Osteoblast (primary cell): ENCODE measurements at regions not wholly inside any gene's neighbourhood (a gene's known extent, or its start where the extent isn't known, plus 50 kb on each side); places are given as distances from the start of the nearest gene placed in this dataset.

ENCODE experiments used
- DNase-seq: peaks from one replicate; pipeline ENCODE4 v3.0.0; 2011; ENCODE audit warnings: low spot score, mixed read lengths; ENCODE audit not compliant: insufficient read length; ENCODE audit errors: missing footprints
- H2AFZ ChIP-seq: 2 replicates; pipeline ENCODE4 v1.6.0; 2011; ENCODE audit warnings: mild to moderate bottlenecking, low read length
- H3K27ac ChIP-seq: 2 replicates; pipeline ENCODE4 v1.5.1; 2011; ENCODE audit warnings: mild to moderate bottlenecking, low read depth, low read length, moderate library complexity
- H3K27me3 ChIP-seq: 2 replicates; pipeline ENCODE4 v1.6.0; 2012; ENCODE audit warnings: mild to moderate bottlenecking, control low read depth, inconsistent platforms, low read length, moderate library complexity; ENCODE audit not compliant: insufficient read depth
- H3K36me3 ChIP-seq: 2 replicates; pipeline ENCODE4 v1.5.1; 2011; ENCODE audit warnings: mild to moderate bottlenecking, low read length, control low read depth, moderate library complexity; ENCODE audit not compliant: insufficient read depth
- H3K4me1 ChIP-seq: 2 replicates; pipeline ENCODE4 v1.5.1; 2011; ENCODE audit warnings: mild to moderate bottlenecking, low read length, control low read depth, moderate library complexity; ENCODE audit not compliant: insufficient read depth
- H3K4me2 ChIP-seq: 2 replicates; pipeline ENCODE4 v1.6.0; 2011; ENCODE audit warnings: mild to moderate bottlenecking, low read length; ENCODE audit not compliant: insufficient read depth
- H3K4me3 ChIP-seq: fragments of 200-600 bp; sonication (generic); 3 replicates; pipeline ENCODE4 v1.5.1; 2012; ENCODE audit warnings: mild to moderate bottlenecking, low read length, inconsistent platforms; ENCODE audit not compliant: insufficient read depth
- H3K79me2 ChIP-seq: 2 replicates; pipeline ENCODE4 v1.6.0; 2012; ENCODE audit warnings: mild to moderate bottlenecking, low read length, control low read depth, inconsistent platforms; ENCODE audit not compliant: insufficient read depth
- H3K9me3 ChIP-seq: 2 replicates; pipeline ENCODE4 v1.5.1; 2011; ENCODE audit warnings: low read depth, low read length, control low read depth
- H4K20me1 ChIP-seq: 2 replicates; pipeline ENCODE4 v1.6.0; 2012; ENCODE audit warnings: mild to moderate bottlenecking, low read length, control low read depth; ENCODE audit not compliant: insufficient read depth
- TF ChIP-seq, protein P1 (sequence below): IDR thresholded peaks from 2 replicates; pipeline ENCODE4 v1.5.1; 2011; ENCODE audit warnings: mild to moderate bottlenecking, low read depth, low read length, moderate library complexity; ENCODE audit errors: extremely low read depth

DNA sequence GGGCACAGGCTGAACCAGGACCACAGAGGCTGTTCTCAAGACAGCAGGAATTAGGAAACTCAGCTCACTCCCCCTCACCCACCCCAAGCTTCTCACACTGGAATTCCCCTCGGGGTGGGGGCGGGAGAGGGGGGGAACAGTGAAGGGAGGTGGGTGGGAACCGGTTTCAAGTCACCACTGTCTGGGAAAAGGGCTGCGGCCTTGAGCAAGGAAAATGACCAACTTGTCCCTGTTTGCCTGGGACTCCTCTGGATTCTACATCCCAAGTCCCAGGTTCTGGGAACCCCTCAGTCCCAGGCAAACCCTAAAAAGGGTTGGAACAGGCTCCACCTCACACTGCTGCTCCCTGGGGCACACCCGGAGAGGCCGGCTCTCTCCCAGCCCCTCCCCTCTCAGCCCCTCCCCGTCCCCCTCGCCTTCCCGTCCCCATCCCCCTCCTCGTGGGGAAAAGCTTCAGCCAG, 230.7 kb downstream of the TFAP2C start:
- Histone ChIP-seq H4K20me1 (no peaks in the 10 kb centered on the region), H3K9me3 (no peaks in the 10 kb centered on the region), H3K4me1 (no peaks in the 10 kb centered on the region), H3K27ac (no peak overlapping the region), H3K4me3 (no peak overlapping the region), H3K79me2 (no peaks in the 10 kb centered on the region), H3K36me3 (no peaks in the 10 kb centered on the region), H2AFZ (no peak overlapping the region), H3K4me2 (no peak overlapping the region), H3K27me3 (peaks cover 9% of the 10 kb centered on the region)
- no peak for DNase-seq
- TF ChIP-seq, protein P1, sequence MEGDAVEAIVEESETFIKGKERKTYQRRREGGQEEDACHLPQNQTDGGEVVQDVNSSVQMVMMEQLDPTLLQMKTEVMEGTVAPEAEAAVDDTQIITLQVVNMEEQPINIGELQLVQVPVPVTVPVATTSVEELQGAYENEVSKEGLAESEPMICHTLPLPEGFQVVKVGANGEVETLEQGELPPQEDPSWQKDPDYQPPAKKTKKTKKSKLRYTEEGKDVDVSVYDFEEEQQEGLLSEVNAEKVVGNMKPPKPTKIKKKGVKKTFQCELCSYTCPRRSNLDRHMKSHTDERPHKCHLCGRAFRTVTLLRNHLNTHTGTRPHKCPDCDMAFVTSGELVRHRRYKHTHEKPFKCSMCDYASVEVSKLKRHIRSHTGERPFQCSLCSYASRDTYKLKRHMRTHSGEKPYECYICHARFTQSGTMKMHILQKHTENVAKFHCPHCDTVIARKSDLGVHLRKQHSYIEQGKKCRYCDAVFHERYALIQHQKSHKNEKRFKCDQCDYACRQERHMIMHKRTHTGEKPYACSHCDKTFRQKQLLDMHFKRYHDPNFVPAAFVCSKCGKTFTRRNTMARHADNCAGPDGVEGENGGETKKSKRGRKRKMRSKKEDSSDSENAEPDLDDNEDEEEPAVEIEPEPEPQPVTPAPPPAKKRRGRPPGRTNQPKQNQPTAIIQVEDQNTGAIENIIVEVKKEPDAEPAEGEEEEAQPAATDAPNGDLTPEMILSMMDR: no peak

DNA sequence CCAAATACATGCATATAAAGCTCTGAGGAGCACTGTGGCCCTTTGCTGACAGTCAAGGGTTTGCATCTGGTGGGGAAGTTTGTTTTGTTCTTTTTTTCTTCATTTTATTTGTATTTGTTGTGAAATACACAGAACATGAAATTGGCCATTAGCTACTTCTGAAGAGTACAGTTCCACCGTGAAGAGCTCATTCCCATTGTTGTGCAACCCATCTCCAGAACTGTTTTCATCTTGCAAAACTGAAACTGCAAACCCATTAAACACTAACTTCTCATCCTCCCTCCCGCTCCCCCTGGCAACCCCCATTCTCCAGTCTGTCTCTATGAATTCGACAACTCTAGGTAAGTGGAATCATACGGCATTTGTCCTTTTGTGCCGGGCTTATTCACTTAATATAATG, 231.3 kb downstream of the TFAP2C start:
- Histone ChIP-seq H3K79me2 (no peaks in the 10 kb centered on the region), H3K4me3 (no peak overlapping the region), H3K27ac (no peak overlapping the region), H3K4me1 (no peaks in the 10 kb centered on the region), H3K36me3 (no peaks in the 10 kb centered on the region), H2AFZ (no peak overlapping the region), H3K27me3 (peaks cover 9% of the 10 kb centered on the region), H3K4me2 (no peak overlapping the region), H4K20me1 (no peaks in the 10 kb centered on the region), H3K9me3 (no peaks in the 10 kb centered on the region)
- DNase-seq: no peak
- TF ChIP-seq, protein P1: no peak

DNA sequence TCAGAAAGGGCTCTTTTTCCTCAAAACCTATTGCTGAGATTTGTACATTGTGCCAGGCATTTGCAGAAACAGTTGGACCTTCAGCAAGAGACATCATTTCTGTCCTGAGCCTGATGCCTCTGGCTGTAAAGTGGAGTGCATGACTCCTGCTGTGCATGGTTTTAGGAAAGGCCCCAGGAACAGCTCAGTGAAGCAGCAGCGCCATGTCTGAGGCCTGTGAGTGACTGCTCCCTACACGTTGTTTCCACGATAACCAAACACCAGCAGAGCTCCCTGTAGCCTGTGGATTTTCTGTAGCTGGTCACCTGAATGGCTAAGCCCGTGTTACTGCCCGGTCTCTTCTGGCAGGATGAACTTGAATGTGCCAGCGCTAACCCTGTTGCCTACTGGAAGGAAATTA, 232.5 kb downstream of the TFAP2C start:
- no peaks in the 10 kb centered on the region for H3K36me3 ChIP-seq
- no peak overlapping the region for H3K27ac ChIP-seq
- no peaks in the 10 kb centered on the region for H3K9me3 ChIP-seq
- TF ChIP-seq, protein P1: no peak
- no peaks in the 10 kb centered on the region for H4K20me1 ChIP-seq
- no peak overlapping the region for H3K4me3 ChIP-seq
- H3K4me1 ChIP-seq: no peaks in the 10 kb centered on the region
- H2AFZ ChIP-seq: no peak overlapping the region
- H3K27me3 ChIP-seq: peaks cover 9% of the 10 kb centered on the region
- DNase-seq: no peak
- no peaks in the 10 kb centered on the region for H3K79me2 ChIP-seq
- H3K4me2 ChIP-seq: no peak overlapping the region

DNA sequence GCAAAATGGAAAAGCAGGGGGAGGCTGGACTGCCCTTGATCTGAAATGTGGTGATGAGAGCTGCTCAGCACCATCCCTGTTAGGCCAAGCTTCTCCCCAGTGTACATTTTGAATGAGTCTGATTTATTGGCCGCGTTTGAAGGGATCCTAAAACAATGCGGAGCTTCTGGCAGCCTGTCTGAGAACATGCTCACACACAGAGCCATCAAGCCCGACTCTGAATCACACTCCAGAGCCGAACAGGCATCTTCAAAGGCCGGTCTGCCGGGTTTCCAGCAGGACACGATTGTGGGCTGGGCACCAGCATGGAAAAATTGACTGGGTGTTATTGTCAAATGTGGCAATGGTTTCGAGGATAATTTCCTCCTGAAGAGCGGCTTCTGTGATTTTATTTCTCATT, 235.9 kb downstream of the TFAP2C start:
- no peaks in the 10 kb centered on the region for H3K36me3 ChIP-seq
- no peak overlapping the region for H2AFZ ChIP-seq
- no peaks in the 10 kb centered on the region for H3K9me3 ChIP-seq
- no peaks in the 10 kb centered on the region for H3K4me1 ChIP-seq
- DNase-seq: peak; percentile 61
- H3K79me2 ChIP-seq: no peaks in the 10 kb centered on the region
- H3K4me2 ChIP-seq: no peak overlapping the region
- H4K20me1 ChIP-seq: no peaks in the 10 kb centered on the region
- TF ChIP-seq, protein P1: no peak
- H3K27me3 ChIP-seq: peaks cover 9% of the 10 kb centered on the region
- no peak overlapping the region for H3K4me3 ChIP-seq
- no peak overlapping the region for H3K27ac ChIP-seq
